SK-N-SH treated with all-trans-retinoic acid at 6 μM for 48 hours (cell line): ENCODE measurements at regions not wholly inside any gene's neighbourhood (a gene's known extent, or its start where the extent isn't known, plus 50 kb on each side); places are given as distances from the start of the nearest gene placed in this dataset.

Source experiments
- ARNTL ChIP-seq: fragments of 450-650 bp; formaldehyde crosslinking; IDR thresholded peaks from 2 replicates; pipeline ENCODE4 v1.5.0; 2020; ENCODE audit warnings: low read depth, mild to moderate bottlenecking, moderate library complexity, borderline replicate concordance
- BACH2 ChIP-seq: fragments of 250-450 bp; sonication (Bioruptor Pico); IDR thresholded peaks from 2 replicates; pipeline ENCODE4 v1.9.0; 2021; ENCODE audit warnings: mild to moderate bottlenecking, borderline replicate concordance
- ESRRG ChIP-seq: fragments of 250-450 bp; sonication (Bioruptor Pico); IDR thresholded peaks from 2 replicates; pipeline ENCODE4 v1.6.1; 2021; ENCODE audit warnings: mild to moderate bottlenecking
- ISL1 ChIP-seq: fragments of 250-450 bp; sonication (Bioruptor Pico); IDR thresholded peaks from 2 replicates; pipeline ENCODE4 v2.1.2; 2022; ENCODE audit warnings: mild to moderate bottlenecking, moderate library complexity
- RARB ChIP-seq: fragments of 250-450 bp; sonication (Bioruptor Pico); IDR thresholded peaks from 2 replicates; pipeline ENCODE4 v1.8.0; 2021; ENCODE audit warnings: mild to moderate bottlenecking, moderate library complexity
- SNAI2 ChIP-seq: fragments of 250-450 bp; sonication (Bioruptor Pico); IDR thresholded peaks from 2 replicates; pipeline ENCODE4 v1.5.0; 2020; ENCODE audit warnings: mild to moderate bottlenecking, moderate library complexity
- TOX ChIP-seq: fragments of 250-450 bp; sonication (Bioruptor Pico); IDR thresholded peaks from 2 replicates; pipeline ENCODE4 v1.8.0; 2021; ENCODE audit warnings: mild to moderate bottlenecking, moderate library complexity, borderline replicate concordance
- ZFP30 ChIP-seq: fragments of 450-650 bp; formaldehyde crosslinking; IDR thresholded peaks from 2 replicates; pipeline ENCODE4 v1.5.0; 2022; ENCODE audit warnings: mild to moderate bottlenecking, moderate library complexity
- ZNF565 ChIP-seq: fragments of 450-650 bp; formaldehyde crosslinking; conservative IDR thresholded peaks from 2 replicates; pipeline ENCODE4 v1.5.0; 2020; ENCODE audit warnings: low read depth, mild to moderate bottlenecking, moderate library complexity
- ZNF8 ChIP-seq: fragments of 450-650 bp; formaldehyde crosslinking; IDR thresholded peaks from 2 replicates; pipeline ENCODE4 v1.5.0; 2020; ENCODE audit warnings: mild to moderate bottlenecking, moderate library complexity
- TF ChIP-seq, protein P1 (sequence below): fragments of 250-450 bp; sonication (Bioruptor Pico); IDR thresholded peaks from 2 replicates; pipeline ENCODE4 v1.8.0; 2020; ENCODE audit warnings: mild to moderate bottlenecking, moderate library complexity, borderline replicate concordance
- TF ChIP-seq, protein P2 (sequence below): fragments of 250-450 bp; sonication (Bioruptor Pico); IDR thresholded peaks from 2 replicates; pipeline ENCODE4 v1.5.1; 2020; ENCODE audit warnings: low read depth, mild to moderate bottlenecking, moderate library complexity
- TF ChIP-seq, protein P3 (sequence below): fragments of 250-450 bp; sonication (Bioruptor Pico); IDR thresholded peaks from 2 replicates; pipeline ENCODE4 v1.5.1; 2021; ENCODE audit warnings: mild to moderate bottlenecking, moderate library complexity

DNA sequence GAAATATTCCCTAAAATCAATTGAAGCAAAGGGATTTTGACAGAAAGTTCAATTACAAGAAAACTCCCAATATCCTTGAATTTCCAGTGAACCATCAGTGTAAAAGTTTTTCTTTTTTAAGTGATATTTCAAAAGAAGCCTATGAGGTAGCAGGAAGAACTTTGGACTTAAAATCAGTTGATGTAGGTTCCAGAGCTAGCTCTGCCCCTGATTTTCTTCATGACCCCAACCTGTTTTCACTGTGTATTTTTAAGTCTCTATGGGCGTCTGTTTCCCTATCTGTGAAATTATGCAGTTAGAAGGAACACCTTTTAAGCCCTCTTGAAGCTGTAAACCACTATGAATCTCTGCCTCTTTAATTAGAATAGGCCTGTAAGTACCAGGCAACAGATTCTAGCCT is 66.2 kb upstream of the SLC1A1 start:
- TF ChIP-seq BACH2 (CRISPR knock-in tag) = no peak
- TF ChIP-seq, protein P1, sequence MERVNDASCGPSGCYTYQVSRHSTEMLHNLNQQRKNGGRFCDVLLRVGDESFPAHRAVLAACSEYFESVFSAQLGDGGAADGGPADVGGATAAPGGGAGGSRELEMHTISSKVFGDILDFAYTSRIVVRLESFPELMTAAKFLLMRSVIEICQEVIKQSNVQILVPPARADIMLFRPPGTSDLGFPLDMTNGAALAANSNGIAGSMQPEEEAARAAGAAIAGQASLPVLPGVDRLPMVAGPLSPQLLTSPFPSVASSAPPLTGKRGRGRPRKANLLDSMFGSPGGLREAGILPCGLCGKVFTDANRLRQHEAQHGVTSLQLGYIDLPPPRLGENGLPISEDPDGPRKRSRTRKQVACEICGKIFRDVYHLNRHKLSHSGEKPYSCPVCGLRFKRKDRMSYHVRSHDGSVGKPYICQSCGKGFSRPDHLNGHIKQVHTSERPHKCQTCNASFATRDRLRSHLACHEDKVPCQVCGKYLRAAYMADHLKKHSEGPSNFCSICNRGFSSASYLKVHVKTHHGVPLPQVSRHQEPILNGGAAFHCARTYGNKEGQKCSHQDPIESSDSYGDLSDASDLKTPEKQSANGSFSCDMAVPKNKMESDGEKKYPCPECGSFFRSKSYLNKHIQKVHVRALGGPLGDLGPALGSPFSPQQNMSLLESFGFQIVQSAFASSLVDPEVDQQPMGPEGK (CRISPR knock-in tag) = no peak
- TF ChIP-seq SNAI2 = no peak
- no peak for TF ChIP-seq ZNF8
- TF ChIP-seq ARNTL = no peak
- no peak for TF ChIP-seq ZFP30
- TF ChIP-seq, protein P2, sequence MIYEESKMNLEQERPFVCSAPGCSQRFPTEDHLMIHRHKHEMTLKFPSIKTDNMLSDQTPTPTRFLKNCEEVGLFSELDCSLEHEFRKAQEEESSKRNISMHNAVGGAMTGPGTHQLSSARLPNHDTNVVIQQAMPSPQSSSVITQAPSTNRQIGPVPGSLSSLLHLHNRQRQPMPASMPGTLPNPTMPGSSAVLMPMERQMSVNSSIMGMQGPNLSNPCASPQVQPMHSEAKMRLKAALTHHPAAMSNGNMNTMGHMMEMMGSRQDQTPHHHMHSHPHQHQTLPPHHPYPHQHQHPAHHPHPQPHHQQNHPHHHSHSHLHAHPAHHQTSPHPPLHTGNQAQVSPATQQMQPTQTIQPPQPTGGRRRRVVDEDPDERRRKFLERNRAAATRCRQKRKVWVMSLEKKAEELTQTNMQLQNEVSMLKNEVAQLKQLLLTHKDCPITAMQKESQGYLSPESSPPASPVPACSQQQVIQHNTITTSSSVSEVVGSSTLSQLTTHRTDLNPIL (CRISPR knock-in tag) = no peak
- TF ChIP-seq RARB (CRISPR knock-in tag) = no peak
- TF ChIP-seq ESRRG (CRISPR knock-in tag) = no peak
- TF ChIP-seq, protein P3, sequence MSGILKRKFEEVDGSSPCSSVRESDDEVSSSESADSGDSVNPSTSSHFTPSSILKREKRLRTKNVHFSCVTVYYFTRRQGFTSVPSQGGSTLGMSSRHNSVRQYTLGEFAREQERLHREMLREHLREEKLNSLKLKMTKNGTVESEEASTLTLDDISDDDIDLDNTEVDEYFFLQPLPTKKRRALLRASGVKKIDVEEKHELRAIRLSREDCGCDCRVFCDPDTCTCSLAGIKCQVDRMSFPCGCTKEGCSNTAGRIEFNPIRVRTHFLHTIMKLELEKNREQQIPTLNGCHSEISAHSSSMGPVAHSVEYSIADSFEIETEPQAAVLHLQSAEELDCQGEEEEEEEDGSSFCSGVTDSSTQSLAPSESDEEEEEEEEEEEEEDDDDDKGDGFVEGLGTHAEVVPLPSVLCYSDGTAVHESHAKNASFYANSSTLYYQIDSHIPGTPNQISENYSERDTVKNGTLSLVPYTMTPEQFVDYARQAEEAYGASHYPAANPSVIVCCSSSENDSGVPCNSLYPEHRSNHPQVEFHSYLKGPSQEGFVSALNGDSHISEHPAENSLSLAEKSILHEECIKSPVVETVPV (CRISPR knock-in tag) = no peak
- TF ChIP-seq ISL1 (CRISPR knock-in tag) = no peak
- TF ChIP-seq TOX (CRISPR knock-in tag) = no peak
- TF ChIP-seq ZNF565 (CRISPR knock-in tag) = no peak
